Suprapubic skin (tissue), 4 donors: ENCODE measurements at regions not wholly inside any gene's neighbourhood (a gene's known extent, or its start where the extent isn't known, plus 50 kb on each side); places are given as distances from the start of the nearest gene placed in this dataset.

ENCODE experiments used
- DNase-seq, 2 donors: peaks; one replicate each; pipeline ENCODE4 v3.0.0-alpha.2; 2019; ENCODE audit warnings: low spot score in 2 of 2
- H3K27ac ChIP-seq: fragments of 200-600 bp; sonication (generic); one replicate; pipeline ENCODE4 v1.5.1; 2019
- H3K27me3 ChIP-seq: fragments of 200-600 bp; sonication (generic); one replicate; pipeline ENCODE4 v1.5.1; 2019
- H3K36me3 ChIP-seq: fragments of 200-600 bp; sonication (generic); one replicate; pipeline ENCODE4 v1.5.1; 2019
- H3K4me1 ChIP-seq: fragments of 200-600 bp; sonication (generic); one replicate; pipeline ENCODE4 v1.5.1; 2019
- H3K4me3 ChIP-seq: fragments of 200-600 bp; sonication (generic); one replicate; pipeline ENCODE4 v1.5.1; 2019; ENCODE audit warnings: mild to moderate bottlenecking
- H3K9me3 ChIP-seq: fragments of 200-600 bp; sonication (generic); one replicate; pipeline ENCODE4 v1.5.1; 2019
- CTCF ChIP-seq, 2 donors: fragments of 200-600 bp in 1 of 2; fragments of 450-650 bp in 1 of 2; sonication (generic) in 1 of 2; IDR thresholded peaks; one replicate each; pipeline ENCODE4 v1.5.1; 2016 to 2019; ENCODE audit warnings: antibody characterized with exemption in 2 of 2, mild to moderate bottlenecking in 1 of 2, moderate library complexity in 1 of 2
- EP300 ChIP-seq: sonication (generic); formaldehyde crosslinking; IDR thresholded peaks from one replicate; pipeline ENCODE4 v1.6.1; 2017; ENCODE audit warnings: antibody characterized with exemption
- POLR2A ChIP-seq, 2 donors: fragments of 450-650 bp; IDR thresholded peaks; one replicate each; pipeline ENCODE4 v1.6.1; 2017; ENCODE audit warnings: antibody characterized with exemption in 2 of 2, mild to moderate bottlenecking in 2 of 2, moderate library complexity in 2 of 2
- POLR2AphosphoS5 ChIP-seq, 3 donors: sonication (generic); formaldehyde crosslinking; IDR thresholded peaks; one replicate each; pipeline ENCODE4 v1.6.1; 2017; ENCODE audit warnings: antibody characterized with exemption in 3 of 3
- WGBS: methylation state at CpG from one replicate; pipeline ENCODE4 v1.1.5; 2018; 5-methylcytosine and 5-hydroxymethylcytosine counted together

GRCh38 chr9:23539311-23539710 lies 286.7 kb downstream of the ELAVL2 start:
- no peaks in the 10 kb centered on the region for H3K36me3 ChIP-seq

GRCh38 chr9:23541976-23542375 lies 284.1 kb downstream of the ELAVL2 start:
- Histone ChIP-seq H3K27me3 (no peaks in the 10 kb centered on the region), H3K9me3 (no peaks in the 10 kb centered on the region), H3K36me3 (no peaks in the 10 kb centered on the region), H3K4me3 (no peak overlapping the region), H3K4me1 (no peaks in the 10 kb centered on the region), H3K27ac (no peak overlapping the region)
- WGBS: 83% methylated on average over 2 of the region's 2 CpGs
- TF ChIP-seq CTCF (IDR thresholded peaks at IDR 0.05) (no peak), POLR2AphosphoS5 (IDR thresholded peaks at IDR 0.05) (no peak), POLR2A (IDR thresholded peaks at IDR 0.05) (no peak), EP300 (no peak)
- no peak for DNase-seq

More at GRCh38 chr9:23539311-23539710, 286.7 kb downstream of the ELAVL2 start:
- Histone ChIP-seq H3K9me3 (no peaks in the 10 kb centered on the region), H3K4me3 (no peak overlapping the region), H3K27me3 (no peaks in the 10 kb centered on the region), H3K27ac (no peak overlapping the region), H3K4me1 (no peaks in the 10 kb centered on the region)
- DNase-seq: no peak
- WGBS: 67% methylated on average over 1 of the region's 1 CpG
- TF ChIP-seq CTCF (IDR thresholded peaks at IDR 0.05) (no peak), POLR2AphosphoS5 (IDR thresholded peaks at IDR 0.05) (no peak), POLR2A (IDR thresholded peaks at IDR 0.05) (no peak), EP300 (no peak)

GRCh38 chr9:23542438-23542837 lies 283.6 kb downstream of the ELAVL2 start:
- Histone ChIP-seq H3K4me1 (no peaks in the 10 kb centered on the region), H3K36me3 (no peaks in the 10 kb centered on the region), H3K27me3 (no peaks in the 10 kb centered on the region), H3K27ac (no peak overlapping the region), H3K4me3 (no peak overlapping the region), H3K9me3 (no peaks in the 10 kb centered on the region)
- no peak for DNase-seq
- no peak for TF ChIP-seq CTCF (IDR thresholded peaks at IDR 0.05)
- no peak for TF ChIP-seq EP300
- TF ChIP-seq POLR2A (IDR thresholded peaks at IDR 0.05): no peak
- TF ChIP-seq POLR2AphosphoS5 (IDR thresholded peaks at IDR 0.05): no peak

GRCh38 chr9:23542927-23543326 lies 283.1 kb downstream of the ELAVL2 start:
- TF ChIP-seq POLR2A (IDR thresholded peaks at IDR 0.05) (no peak), EP300 (no peak), POLR2AphosphoS5 (IDR thresholded peaks at IDR 0.05) (no peak), CTCF (IDR thresholded peaks at IDR 0.05) (no peak)
- Histone ChIP-seq H3K4me3 (no peak overlapping the region), H3K4me1 (no peaks in the 10 kb centered on the region), H3K9me3 (no peaks in the 10 kb centered on the region), H3K27ac (no peak overlapping the region), H3K27me3 (no peaks in the 10 kb centered on the region), H3K36me3 (no peaks in the 10 kb centered on the region)
- WGBS: 42% methylated on average over 1 of the region's 1 CpG
- DNase-seq: no peak

- WGBS: 57% methylated on average over 3 of the region's 3 CpGs
- Histone ChIP-seq H3K4me3 (no peak overlapping the region), H3K27ac (no peak overlapping the region), H3K27me3 (no peaks in the 10 kb centered on the region), H3K4me1 (no peaks in the 10 kb centered on the region), H3K9me3 (no peaks in the 10 kb centered on the region), H3K36me3 (no peaks in the 10 kb centered on the region)
- DNase-seq: no peak
- TF ChIP-seq POLR2A (IDR thresholded peaks at IDR 0.05) (no peak), EP300 (no peak), POLR2AphosphoS5 (IDR thresholded peaks at IDR 0.05) (no peak), CTCF (IDR thresholded peaks at IDR 0.05) (no peak)
Measured at GRCh38 chr9:23543419-23543818, 282.6 kb downstream of the ELAVL2 start.
